GM19438 (cell line): ENCODE measurements at regions not wholly inside any gene's neighbourhood (a gene's known extent, or its start where the extent isn't known, plus 50 kb on each side); places are given as distances from the start of the nearest gene placed in this dataset.

Source experiments
- ATAC-seq: cut with Tn5 transposase; IDR thresholded peaks from one replicate; pipeline ENCODE4 v1.9.1; 2021; ENCODE audit warnings: low read depth; ENCODE audit not compliant: unreplicated experiment

DNA sequence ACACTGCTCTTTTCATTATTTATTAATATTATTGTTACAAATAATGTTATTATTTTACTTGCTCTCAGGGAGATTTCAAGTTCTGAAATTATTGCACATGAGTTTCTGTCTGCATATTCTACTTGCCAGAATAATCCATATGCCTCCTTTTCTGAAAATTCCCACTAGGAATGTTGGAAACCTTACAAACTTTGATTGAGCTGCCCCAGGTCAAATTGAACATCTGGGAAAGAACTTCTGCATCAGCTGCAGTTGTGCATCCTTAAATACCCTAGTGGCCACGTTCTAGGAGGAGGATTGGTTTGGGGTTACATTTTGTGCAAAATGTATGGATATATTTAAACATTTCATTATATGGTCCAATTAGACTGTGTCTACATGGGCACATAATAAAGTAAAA lies 1302.7 kb upstream of the PIK3C3 start:
- no peak for ATAC-seq

DNA sequence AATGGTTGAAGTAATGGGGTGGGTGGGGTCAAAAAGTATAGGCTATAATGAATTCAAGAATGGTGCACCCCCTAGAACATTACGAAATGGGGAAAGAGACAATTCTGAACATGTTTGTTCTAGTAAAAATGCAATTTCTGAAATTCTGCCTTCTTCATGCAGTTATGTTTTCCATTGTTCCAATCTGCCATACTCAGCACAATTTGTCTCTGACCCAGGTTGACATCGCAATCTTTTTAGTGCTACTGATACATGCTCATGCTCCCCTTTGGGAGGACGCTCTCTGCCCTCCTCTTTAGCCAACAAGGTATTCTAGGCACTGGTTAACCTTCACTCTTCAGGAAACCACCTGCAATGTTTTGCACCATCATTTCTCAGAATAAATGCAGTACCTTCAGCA lies 1303.9 kb upstream of the PIK3C3 start:
- ATAC-seq: no peak

DNA sequence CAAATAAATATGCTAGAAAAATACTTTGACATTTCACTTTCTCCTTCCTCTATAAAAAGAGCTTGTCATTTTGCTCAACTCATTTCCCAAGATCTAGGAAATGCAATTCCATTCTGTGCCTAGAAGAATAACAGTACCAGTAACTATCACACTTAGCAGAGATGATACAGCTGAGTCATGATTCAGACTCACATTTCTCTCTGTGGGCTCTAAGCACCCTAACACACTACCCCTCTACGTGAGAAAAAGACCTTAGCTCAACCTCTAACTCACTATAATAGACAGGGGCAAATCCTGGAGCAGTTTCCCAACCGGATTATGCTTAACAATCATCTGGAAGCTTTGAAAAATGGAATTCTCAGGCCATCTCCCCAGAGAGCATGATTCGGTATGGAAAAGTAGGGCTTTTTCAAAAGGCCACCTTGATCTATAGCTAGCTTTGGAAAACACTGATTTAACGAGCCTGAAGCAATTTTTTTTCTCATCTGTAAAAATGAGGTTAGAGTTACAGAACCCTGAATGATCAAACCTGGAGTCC lies 1312.3 kb upstream of the PIK3C3 start:
- ATAC-seq: no peak

DNA sequence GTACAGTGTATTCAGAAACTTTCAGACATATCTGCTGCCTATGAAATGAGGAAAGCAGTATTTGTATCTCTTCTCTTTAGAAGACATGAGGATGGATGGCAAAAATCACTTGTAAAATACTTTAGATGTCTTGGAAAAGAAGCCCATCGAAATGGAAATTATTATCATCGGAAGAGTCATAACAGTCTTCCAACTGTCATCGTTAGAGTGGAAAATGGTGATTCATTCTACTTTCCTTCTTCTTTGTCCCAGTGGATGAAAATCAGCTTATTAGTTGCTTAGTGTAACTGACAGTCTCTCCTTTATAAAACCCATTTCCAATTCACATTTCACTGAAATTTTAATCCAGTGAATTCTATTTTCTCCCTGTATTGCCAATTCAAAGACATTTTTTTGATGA lies 1323.7 kb upstream of the PIK3C3 start:
- ATAC-seq: no peak

DNA sequence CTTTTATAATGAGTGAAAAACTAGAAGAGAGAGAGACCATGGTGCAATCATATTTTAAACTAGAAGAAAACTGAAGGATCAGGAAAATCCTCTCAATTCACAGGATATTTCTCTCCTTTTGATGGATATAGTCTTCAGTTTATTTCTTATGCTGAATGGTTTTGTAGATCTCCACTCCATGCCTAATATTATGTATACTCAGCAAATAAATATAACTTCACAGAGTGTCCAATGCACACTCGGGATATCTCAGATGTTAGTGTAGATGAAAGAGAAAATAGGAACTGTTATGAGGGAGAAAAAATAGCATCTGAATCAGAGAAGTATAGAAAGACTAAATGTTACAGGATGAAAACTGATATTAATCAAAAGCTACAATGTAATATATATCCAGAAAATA lies 1324.5 kb upstream of the PIK3C3 start:
- no peak for ATAC-seq

DNA sequence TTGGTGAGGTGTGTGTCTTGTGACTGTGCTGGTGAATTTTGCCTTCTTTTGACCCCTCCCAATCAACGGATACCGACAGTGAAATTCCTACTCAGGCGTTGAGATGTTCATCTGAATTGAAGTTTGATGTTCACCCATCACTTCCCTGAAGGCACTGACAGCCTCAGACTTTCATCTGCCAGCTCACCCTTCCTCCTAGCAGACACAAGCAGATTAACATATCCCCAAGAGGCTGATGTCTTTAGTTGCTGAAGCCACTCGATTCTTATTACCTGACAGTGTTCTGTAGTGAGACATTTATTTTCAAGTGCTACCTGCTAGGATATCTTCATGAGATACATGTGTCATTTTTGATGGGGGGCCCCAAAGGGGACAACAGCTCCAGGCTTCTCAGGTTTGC lies 1330.1 kb upstream of the PIK3C3 start:
- no peak for ATAC-seq

DNA sequence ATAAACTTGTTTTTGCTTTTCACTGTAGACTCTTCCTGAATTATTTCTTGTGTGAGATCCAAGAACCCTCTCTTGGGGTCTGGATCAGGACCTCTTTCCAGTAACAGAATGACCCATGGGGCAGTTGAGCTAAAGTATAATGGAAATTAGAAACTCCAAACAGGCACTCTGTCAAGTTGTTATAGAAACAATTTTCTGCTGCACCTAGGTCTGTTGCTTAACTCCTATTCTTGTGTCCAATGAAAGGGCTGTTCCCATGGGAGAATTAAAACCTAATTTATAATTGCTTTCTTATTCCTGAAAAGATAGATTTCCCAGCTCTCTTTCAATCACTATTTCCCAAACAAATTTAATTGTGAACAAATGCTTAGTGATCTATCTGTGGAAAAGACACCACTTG lies 1341.3 kb upstream of the PIK3C3 start:
- no peak for ATAC-seq

DNA sequence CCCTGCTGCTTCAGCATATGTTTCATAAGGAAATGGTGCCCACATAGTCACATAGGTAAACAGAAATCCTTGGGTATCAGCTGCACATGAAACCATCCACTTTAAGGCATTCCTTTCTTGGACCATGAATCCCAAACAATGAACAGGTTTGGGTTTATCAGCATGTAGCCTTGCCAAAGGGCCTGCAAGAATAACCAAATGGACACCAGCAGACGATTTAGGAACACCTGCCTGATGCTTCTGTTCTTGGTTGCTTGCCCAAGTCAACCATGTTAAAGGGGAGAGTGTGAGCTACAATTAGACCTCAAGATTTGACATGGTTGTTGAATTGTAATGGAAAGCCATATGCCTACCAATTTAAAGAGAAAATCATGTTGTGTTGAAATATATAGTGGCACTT lies 1342.7 kb upstream of the PIK3C3 start:
- ATAC-seq: no peak

DNA sequence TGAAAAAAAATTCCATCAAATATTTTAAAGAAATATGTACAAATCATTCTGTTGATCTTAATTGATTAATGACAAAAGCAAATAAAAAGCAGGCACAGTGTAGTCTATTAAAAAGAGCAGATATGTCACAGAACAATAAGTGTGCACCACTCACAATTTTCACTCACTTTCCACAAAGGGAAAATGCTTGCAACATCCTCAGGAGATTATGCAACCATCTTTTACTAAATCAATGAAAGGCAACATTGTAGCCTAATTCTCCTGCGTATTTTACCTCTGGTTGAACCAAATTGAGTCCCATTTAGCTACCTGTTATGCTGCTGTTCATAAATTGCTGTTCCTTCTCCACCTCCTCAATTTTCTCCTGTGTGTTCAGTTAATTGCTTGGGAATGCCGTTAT lies 1346.8 kb upstream of the PIK3C3 start:
- no peak for ATAC-seq

DNA sequence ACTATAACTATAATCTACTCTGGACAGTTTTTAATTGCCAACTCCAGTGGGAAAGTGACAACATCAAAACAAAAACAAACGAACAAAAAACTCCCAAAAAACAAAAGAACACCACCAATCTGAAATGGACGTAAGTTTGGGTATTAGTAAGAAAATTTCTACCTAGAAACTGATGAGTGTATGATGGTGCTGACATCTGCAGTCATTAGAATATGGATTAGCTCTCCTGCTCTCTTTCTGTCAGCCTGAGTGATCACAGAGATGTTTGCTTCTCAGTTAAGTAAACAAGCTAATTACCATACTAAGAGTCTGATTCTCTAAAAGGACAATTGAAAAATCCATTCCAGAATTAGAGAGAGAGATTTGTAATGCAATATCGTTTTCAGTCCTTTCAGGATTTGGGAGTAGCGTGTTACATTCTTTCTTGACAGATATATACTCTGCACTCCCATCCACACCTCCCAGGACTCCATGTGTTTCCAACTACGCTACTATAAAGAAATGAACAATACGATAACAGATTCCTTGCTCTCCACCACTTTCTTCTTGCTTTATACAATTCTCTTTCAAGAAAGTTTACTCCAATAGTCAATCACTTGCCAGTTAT lies 1347.4 kb upstream of the PIK3C3 start:
- no peak for ATAC-seq

DNA sequence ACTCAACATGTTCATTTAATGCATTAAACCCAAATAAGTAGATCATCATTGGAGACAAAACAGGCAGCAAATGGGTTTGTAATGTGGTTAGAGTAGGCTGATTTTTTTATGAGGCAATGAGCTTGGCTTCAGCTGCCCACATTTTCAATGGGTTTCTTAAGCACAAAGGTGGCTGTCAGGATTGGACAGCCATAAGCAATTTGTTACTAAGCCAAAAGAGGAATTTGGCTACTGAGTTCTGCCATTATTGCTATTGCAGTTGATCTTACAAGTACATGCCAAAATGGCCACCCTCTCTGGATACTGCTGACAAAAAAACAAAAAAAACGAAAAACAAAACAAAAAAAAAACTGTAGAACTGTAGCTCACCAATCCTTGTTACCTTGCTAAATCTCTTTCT lies 1348.0 kb upstream of the PIK3C3 start:
- ATAC-seq: no peak

DNA sequence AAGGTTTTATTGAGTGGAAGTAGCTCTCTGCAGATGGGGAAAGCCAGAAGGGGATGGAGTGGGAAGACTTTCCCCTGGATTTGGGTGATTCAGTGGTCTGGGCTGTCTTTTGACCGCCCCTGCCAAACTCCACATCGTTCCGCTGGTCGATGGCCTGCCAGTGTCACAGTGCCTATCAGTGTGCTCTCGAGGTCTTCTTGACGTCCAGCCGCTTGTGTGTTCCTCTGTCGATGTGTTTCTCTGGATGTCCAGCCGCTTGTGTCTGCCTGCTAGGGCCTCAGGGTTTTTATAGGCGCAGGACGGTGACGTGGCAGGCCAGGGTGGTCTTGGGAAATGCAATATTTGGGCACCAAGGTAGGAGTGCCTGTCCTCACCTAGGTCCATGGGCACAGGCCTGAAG lies 1371.4 kb upstream of the PIK3C3 start:
- ATAC-seq: no peak

DNA sequence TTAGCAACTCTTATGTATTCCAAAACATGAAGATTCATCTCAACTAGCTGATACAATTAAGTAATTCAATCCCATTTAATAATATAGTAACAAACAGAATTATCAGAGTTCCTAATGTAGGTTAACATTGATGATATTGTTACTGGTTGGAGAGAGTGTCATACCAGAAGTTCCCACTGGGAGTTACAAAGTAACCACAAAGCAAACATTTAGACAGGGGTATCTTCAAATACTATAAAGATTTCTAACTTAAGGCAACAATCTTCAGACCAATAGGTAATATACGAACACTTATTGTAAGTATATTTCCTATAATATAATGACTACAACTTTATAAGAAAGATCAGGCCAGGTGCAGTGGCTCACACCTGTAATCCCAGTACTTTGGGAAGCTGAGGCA lies 1372.9 kb upstream of the PIK3C3 start:
- no peak for ATAC-seq

DNA sequence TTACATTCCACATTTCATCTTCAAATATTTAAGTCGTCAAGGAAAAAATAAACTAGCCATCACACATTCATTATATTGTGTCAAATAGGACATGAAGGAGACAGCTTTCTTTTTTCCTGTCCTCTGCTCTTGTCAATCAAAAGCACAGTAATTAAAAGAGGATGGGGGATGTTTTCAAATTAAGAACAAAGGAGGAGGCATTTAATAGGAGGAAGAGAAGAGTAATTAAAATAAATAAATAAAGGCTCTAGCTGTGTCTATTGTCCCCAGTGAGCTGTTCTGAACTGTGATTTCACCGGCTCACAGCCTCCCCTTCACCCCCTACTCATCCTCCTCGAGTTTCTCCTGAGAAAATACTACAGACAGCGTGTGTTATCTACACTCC lies 1377.1 kb upstream of the PIK3C3 start:
- no peak for ATAC-seq

DNA sequence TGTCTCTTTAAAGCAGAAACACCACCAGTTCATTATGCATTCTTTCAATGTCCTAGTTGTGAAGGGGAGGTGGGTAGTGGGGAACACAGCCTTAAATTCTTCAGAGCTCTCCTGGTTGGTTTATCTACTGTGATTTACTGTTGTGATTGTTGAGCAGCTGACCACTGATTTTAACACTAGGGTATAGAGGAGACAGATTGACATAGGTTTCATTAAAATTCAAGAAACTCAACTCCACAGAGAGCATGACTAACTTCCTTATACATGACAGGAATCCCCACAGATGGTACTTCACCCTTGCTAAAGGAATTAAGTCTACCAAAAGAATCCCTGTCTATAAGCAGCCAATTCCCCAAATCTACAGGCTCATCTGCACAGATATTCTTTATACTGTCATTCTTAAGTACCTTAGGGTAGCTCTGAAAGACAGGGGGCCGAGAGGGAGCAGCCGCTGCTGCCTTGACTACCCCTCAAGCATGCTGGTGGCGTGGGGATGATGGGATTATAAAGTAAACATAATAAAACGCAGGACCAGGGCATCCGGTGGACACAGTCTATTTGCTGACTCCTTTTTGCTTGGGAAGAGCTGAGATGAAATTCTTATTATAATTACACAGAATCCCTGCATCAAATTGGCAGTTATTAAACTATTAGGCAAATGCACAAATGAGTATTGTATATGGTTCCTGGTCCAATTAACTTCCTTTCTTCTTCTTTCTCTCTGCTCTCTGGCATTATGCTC lies 1377.6 kb upstream of the PIK3C3 start:
- ATAC-seq: no peak

DNA sequence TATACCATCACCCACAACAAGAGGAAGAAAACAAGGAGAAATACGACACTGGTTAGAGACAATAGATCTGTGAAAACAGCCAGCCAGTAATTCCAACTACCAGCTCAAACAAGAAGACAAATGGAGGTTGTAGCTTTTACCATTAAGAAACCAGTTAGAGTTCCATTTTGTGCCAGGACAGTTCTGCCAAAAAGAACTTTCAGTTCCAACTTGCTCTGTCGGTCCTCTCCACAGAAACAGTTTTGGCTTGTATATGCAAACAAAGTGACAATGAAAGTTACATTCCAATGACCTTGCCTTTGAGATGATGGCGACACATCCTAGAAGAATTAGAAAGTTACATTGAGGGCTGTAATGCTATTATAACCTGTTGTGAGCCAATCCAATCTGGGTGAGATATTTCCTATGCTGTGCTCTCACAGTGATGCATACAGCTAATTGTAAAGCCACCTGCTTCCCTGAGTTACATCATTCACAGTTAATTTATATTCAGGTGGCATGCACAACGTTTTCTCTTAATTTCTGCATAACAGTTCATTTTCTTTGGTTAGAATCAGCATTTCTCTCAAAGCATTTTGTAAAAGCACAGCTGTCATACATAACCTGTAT lies 1378.4 kb upstream of the PIK3C3 start:
- ATAC-seq: no peak

DNA sequence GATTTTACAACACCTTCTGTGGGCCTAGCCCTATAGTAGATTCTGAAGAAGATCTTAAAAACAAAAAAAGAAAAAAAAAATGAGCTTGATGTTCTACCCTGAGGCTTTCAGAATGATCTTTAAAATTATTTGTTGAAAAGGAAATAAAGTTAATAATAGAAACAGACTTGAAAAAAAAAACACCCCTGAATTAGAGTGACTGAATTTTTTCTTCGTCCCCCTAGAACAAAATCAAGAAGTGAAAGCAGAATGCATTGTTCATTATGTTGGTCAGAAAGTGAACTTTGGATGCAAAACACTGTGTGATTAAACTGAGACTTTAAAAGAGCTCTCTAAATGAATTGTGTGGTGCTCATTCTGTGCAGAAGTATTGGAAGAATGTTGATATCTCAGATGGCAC lies 1384.4 kb upstream of the PIK3C3 start:
- no peak for ATAC-seq

DNA sequence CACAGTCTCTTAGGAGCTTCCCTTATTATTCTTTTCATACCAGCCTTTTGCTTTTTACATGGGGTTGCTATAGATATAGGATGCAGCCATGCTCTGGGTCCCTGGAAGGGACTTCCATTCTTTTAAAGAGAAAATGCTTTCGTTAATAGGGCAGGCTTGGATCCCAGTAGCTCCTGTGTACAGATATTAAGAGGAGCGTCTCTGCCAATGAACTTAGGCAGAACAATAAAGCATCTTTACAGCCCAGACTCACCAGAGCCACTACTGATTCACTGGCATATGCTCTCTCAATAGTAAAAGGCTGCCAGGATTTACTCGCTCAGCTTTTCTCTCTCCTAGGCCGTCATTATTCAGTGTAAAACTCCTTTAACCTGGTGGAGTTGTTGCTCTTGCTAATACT lies 1385.4 kb upstream of the PIK3C3 start:
- ATAC-seq: no peak

DNA sequence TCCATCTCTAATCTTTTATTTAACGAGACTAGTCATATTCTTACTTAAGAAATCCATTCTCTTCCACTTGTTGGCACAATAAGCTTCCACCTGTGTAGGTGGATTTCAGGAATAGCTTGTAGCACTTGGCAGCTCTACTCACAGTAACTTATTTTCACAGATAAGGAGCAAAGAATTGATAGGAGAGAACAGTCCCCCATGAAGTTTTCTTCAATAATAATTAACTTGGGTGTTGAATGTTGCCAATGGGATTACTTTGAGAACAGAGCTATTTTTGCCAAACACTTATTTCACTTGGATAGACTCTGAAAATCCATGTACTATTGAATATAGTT lies 1388.6 kb upstream of the PIK3C3 start:
- no peak for ATAC-seq

DNA sequence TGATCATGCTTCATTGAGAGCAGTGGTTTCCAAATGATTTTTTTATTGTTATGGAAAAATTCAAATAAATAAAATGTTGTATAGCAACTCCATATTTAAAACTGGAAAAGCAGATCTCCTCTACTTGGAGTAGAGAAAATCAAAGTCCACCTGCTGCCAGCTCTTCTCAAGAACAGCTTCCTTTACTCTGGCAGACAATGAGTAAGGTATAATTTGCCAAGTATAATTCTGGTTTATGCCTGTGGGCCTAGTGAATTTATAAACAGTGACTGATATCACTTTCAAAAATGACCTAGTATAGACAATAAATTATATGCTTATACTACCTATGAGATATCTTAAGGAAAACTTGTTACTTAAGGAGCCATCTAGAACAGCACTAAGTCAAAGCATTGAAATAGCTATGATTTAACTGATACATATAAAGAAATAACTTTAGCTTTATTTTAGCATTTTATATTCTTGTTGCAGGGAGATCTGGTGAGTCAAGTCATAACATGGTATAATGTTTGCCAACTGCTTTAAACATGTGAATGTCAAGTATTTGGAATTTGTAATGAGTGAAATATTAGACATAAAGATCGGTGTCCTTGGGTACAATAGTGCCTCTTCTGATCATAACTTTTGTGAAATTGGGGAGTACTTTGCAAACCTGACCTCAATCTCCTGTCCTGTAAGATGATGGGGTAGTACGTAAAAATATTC lies 1389.1 kb upstream of the PIK3C3 start:
- ATAC-seq: no peak

DNA sequence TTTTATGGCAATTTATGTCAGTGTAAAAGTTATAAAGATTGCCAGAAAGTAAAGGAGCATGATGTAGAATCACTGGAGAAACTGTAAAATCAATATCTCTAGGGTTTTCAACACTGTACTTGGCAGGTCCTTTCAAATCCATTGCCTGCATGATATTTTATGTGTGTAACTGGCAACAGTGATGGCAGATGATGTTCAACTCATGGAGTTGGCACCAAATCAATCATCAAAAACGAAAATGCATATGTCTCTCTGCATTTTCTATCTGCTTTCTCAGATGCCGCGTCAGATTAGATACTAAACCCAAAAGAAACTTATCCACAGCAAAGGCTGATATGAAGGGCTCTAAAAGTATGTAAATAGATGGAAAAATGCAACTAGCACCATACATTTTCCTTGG lies 1395.5 kb upstream of the PIK3C3 start:
- ATAC-seq: no peak
